ENCODE measurements at regions not wholly inside any gene's neighbourhood (a gene's known extent, or its start where the extent isn't known, plus 50 kb on each side); places are given as distances from the start of the nearest gene placed in this dataset.

GRCh38 chr19:30906871-30907270, 442.4 kb downstream of the TSHZ3 start:
- no peak for DNase-seq (ENCODE audit: low read depth, low spot score)

GRCh38 chr19:30900051-30900450, 449.2 kb downstream of the TSHZ3 start:
- no peak for DNase-seq (ENCODE audit: low read depth, low spot score)

GRCh38 chr19:30898353-30899103, 450.7 kb downstream of the TSHZ3 start:
- DNase-seq (ENCODE audit: low read depth, low spot score): no peak

- DNase-seq (ENCODE audit: low read depth, low spot score): no peak
Measured at GRCh38 chr19:30897553-30897952, 451.7 kb downstream of the TSHZ3 start.

GRCh38 chr19:30897034-30897433, 452.2 kb downstream of the TSHZ3 start:
- DNase-seq (ENCODE audit: low read depth, low spot score): no peak

- no peak for DNase-seq (ENCODE audit: low read depth, low spot score)
Measured at GRCh38 chr19:30896554-30896953, 452.7 kb downstream of the TSHZ3 start.

- no peak for DNase-seq (ENCODE audit: low read depth, low spot score)
Measured at GRCh38 chr19:30895946-30896345, 453.3 kb downstream of the TSHZ3 start.

- DNase-seq (ENCODE audit: low read depth, low spot score): no peak
Measured at GRCh38 chr19:30891051-30891450, 458.2 kb downstream of the TSHZ3 start.

GRCh38 chr19:30890033-30890432, 459.2 kb downstream of the TSHZ3 start:
- DNase-seq (ENCODE audit: low read depth, low spot score): no peak

GRCh38 chr19:30888937-30889336, 460.3 kb downstream of the TSHZ3 start:
- DNase-seq (ENCODE audit: low read depth, low spot score): no peak

- no peak for DNase-seq (ENCODE audit: low read depth, low spot score)
Measured at GRCh38 chr19:30887042-30887441, 462.2 kb downstream of the TSHZ3 start.

GRCh38 chr19:30886222-30886621, 463.0 kb downstream of the TSHZ3 start:
- no peak for DNase-seq (ENCODE audit: low read depth, low spot score)

- no peak for DNase-seq (ENCODE audit: low read depth, low spot score)
Measured at GRCh38 chr19:30884146-30884812, 465.0 kb downstream of the TSHZ3 start.

- no peak for DNase-seq (ENCODE audit: low read depth, low spot score)
Measured at GRCh38 chr19:30883071-30883470, 466.2 kb downstream of the TSHZ3 start.

- no peak for DNase-seq (ENCODE audit: low read depth, low spot score)
Measured at GRCh38 chr19:30882411-30883005, 466.7 kb downstream of the TSHZ3 start.

- no peak for DNase-seq (ENCODE audit: low read depth, low spot score)
Measured at GRCh38 chr19:30881930-30882329, 467.3 kb downstream of the TSHZ3 start.

- DNase-seq (ENCODE audit: low read depth, low spot score): no peak
Measured at GRCh38 chr19:30881281-30881680, 468.0 kb downstream of the TSHZ3 start.

GRCh38 chr19:30880551-30880950, 468.7 kb downstream of the TSHZ3 start:
- no peak for DNase-seq (ENCODE audit: low read depth, low spot score)

GRCh38 chr19:30880151-30880550, 469.1 kb downstream of the TSHZ3 start:
- DNase-seq (ENCODE audit: low read depth, low spot score): no peak

GRCh38 chr19:30879736-30880135, 469.5 kb downstream of the TSHZ3 start:
- no peak for DNase-seq (ENCODE audit: low read depth, low spot score)

- no peak for DNase-seq (ENCODE audit: low read depth, low spot score)
Measured at GRCh38 chr19:30879225-30879624, 470.0 kb downstream of the TSHZ3 start.

- DNase-seq (ENCODE audit: low read depth, low spot score): no peak
Measured at GRCh38 chr19:30878495-30878894, 470.7 kb downstream of the TSHZ3 start.

- no peak for DNase-seq (ENCODE audit: low read depth, low spot score)
Measured at GRCh38 chr19:30877661-30878113, 471.5 kb downstream of the TSHZ3 start.

Data from activated naive CD8-positive, alpha-beta T cell treated with anti-CD3 and anti-CD28 coated beads, Interleukin-2, amount 50 U/mL, for 16 hours (primary cell).